ENCODE measurements at regions not wholly inside any gene's neighbourhood (a gene's known extent, or its start where the extent isn't known, plus 50 kb on each side); places are given as distances from the start of the nearest gene placed in this dataset.

- TF ChIP-seq, protein P1, sequence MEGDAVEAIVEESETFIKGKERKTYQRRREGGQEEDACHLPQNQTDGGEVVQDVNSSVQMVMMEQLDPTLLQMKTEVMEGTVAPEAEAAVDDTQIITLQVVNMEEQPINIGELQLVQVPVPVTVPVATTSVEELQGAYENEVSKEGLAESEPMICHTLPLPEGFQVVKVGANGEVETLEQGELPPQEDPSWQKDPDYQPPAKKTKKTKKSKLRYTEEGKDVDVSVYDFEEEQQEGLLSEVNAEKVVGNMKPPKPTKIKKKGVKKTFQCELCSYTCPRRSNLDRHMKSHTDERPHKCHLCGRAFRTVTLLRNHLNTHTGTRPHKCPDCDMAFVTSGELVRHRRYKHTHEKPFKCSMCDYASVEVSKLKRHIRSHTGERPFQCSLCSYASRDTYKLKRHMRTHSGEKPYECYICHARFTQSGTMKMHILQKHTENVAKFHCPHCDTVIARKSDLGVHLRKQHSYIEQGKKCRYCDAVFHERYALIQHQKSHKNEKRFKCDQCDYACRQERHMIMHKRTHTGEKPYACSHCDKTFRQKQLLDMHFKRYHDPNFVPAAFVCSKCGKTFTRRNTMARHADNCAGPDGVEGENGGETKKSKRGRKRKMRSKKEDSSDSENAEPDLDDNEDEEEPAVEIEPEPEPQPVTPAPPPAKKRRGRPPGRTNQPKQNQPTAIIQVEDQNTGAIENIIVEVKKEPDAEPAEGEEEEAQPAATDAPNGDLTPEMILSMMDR (IDR thresholded peaks at IDR 0.05), result no peak
- no peak for TF ChIP-seq POLR2A (IDR thresholded peaks at IDR 0.05)
These were observed 652.3 kb upstream of the FTMT start for GRCh38 chr5:121199216-121199999.
